KOPT-K1 (cell line): ENCODE measurements at regions not wholly inside any gene's neighbourhood (a gene's known extent, or its start where the extent isn't known, plus 50 kb on each side); places are given as distances from the start of the nearest gene placed in this dataset.
"Not testable (repeated sequence)": the region's sequence is repeated elsewhere in the genome, so short reads cannot be mapped to it uniquely, and the experiment has no call there.

Source experiments
- H3K27ac ChIP-seq: fragments of 200-600 bp; sonication (generic); 2 replicates; pipeline ENCODE4 v1.5.1; 2016; ENCODE audit warnings: antibody characterized with exemption, mild to moderate bottlenecking, low read depth, low read length; ENCODE audit not compliant: poor library complexity, severe bottlenecking
- H3K36me3 ChIP-seq: fragments of 200-600 bp; sonication (generic); 2 replicates; pipeline ENCODE4 v1.5.1; 2017; ENCODE audit warnings: antibody characterized with exemption, mild to moderate bottlenecking, low read length, moderate library complexity; ENCODE audit not compliant: insufficient read depth
- H3K9me3 ChIP-seq: fragments of 200-600 bp; sonication (generic); 2 replicates; pipeline ENCODE4 v1.5.1; 2017; ENCODE audit warnings: antibody characterized with exemption, low read length, mild to moderate bottlenecking; ENCODE audit not compliant: insufficient read depth, poor library complexity, severe bottlenecking

- Histone ChIP-seq H3K27ac (no peak overlapping the region), H3K9me3 (no peaks in the 10 kb centered on the region), H3K36me3 (no peaks in the 10 kb centered on the region)
These were observed 140.0 kb downstream of the TMEM121 start for GRCh38 chr14:105666420-105666819.

GRCh38 chr14:105666991-105667662 lies 140.7 kb downstream of the TMEM121 start:
- H3K9me3 ChIP-seq, H3K27ac ChIP-seq, H3K36me3 ChIP-seq: not testable (repeated sequence)

GRCh38 chr14:105667663-105668020 lies 141.3 kb downstream of the TMEM121 start:
- H3K36me3 ChIP-seq, H3K9me3 ChIP-seq, H3K27ac ChIP-seq: not testable (repeated sequence)

- H3K36me3 ChIP-seq, H3K27ac ChIP-seq, H3K9me3 ChIP-seq: not testable (repeated sequence)
These were observed 141.6 kb downstream of the TMEM121 start for GRCh38 chr14:105668021-105668420.

GRCh38 chr14:105668471-105669230 lies 142.3 kb downstream of the TMEM121 start:
- not testable (repeated sequence) for H3K9me3 ChIP-seq, H3K36me3 ChIP-seq, H3K27ac ChIP-seq

DNA sequence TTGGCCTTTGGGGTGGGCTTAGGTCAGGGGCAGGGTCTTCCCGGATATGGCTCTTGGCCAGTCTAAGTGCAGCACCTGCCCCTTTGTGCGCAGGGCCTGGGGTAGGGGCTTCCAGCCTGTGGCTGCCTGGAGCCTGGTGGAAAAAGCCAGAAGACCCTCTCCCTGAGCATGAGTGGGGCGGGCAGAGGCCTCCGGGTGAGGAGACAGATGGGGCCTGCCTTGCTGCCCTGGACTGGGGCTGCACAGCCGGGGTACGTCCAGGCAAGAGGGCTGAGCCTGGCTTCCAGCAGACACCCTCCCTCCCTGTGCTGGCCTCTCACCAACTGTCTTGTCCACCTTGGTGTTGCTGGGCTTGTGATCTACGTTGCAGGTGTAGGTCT lies 142.8 kb downstream of the TMEM121 start:
- not testable (repeated sequence) for H3K9me3 ChIP-seq, H3K27ac ChIP-seq, H3K36me3 ChIP-seq

DNA sequence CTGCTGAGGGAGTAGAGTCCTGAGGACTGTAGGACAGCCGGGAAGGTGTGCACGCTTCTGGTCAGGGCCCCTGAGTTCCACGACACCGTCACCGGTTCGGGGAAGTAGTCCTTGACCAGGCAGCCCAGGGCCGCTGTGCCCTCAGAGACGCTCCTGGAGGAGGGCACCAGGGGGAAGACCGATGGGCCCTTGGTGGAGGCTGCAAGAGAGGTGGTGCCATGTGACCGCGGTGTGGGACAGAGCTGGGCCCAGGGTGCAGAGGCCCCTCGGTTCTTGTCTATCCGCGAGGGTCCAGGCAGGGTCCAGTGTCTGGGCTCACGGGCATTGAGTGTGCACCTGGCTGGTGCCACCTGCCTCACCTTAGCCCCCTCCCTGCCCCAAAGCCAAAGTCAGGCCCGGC lies 143.3 kb downstream of the TMEM121 start:
- not testable (repeated sequence) for H3K9me3 ChIP-seq, H3K27ac ChIP-seq, H3K36me3 ChIP-seq

GRCh38 chr14:105672450-105673200 lies 146.2 kb downstream of the TMEM121 start:
- not testable (repeated sequence) for H3K27ac ChIP-seq, H3K36me3 ChIP-seq, H3K9me3 ChIP-seq

- H3K27ac ChIP-seq, H3K9me3 ChIP-seq, H3K36me3 ChIP-seq: not testable (repeated sequence)
These were observed 149.1 kb downstream of the TMEM121 start for GRCh38 chr14:105675433-105675832.

GRCh38 chr14:105675905-105676670 lies 149.7 kb downstream of the TMEM121 start:
- H3K36me3 ChIP-seq, H3K27ac ChIP-seq: not testable (repeated sequence)

DNA sequence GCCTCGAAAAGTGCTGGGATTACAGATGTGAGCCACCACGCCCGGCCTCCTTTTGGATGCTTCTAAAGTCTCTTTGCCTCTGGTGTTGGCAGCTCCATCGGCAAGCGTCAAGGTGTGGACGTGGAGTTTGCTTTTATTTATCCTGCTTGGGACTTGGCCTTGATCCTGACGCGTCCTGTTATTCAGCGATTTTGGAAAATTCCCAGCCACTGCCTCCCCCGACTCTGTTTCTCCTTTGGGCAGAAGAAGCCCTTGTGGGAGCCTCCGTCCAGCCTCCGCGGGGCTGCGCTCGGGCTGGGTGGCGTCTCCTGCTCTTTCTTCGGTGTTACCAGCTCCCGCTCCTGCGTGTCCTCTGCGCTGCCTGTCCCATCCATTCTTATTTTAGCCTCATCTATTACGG lies 151.7 kb downstream of the TMEM121 start:
- H3K36me3 ChIP-seq, H3K9me3 ChIP-seq, H3K27ac ChIP-seq: not testable (repeated sequence)

More at GRCh38 chr14:105675905-105676670, 149.7 kb downstream of the TMEM121 start:
- H3K9me3 ChIP-seq = not testable (repeated sequence)

GRCh38 chr14:105678996-105679958 lies 152.9 kb downstream of the TMEM121 start:
- H3K9me3 ChIP-seq, H3K36me3 ChIP-seq, H3K27ac ChIP-seq: not testable (repeated sequence)

GRCh38 chr14:105679959-105680735 lies 153.8 kb downstream of the TMEM121 start:
- not testable (repeated sequence) for H3K27ac ChIP-seq, H3K36me3 ChIP-seq, H3K9me3 ChIP-seq

DNA sequence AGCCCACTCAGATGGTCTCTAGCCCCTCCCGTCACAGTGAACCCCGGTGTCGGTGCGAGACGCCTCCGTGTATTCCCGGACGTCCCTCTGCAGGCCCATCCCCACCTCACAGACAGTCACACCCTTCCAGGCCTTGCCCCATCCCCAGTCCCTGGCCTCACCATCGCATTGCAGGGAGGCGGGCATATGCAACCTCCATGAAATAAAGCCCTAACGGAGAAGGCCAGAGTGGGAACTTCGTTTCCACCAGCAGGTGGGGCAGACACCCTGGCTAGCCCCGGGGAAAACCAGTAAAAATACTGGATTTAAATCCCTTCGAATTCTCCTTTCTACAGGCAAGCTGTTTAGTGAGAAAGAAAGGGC lies 154.3 kb downstream of the TMEM121 start:
- not testable (repeated sequence) for H3K27ac ChIP-seq, H3K36me3 ChIP-seq, H3K9me3 ChIP-seq
